Lower leg skin (tissue), 3 donors: ENCODE measurements at regions not wholly inside any gene's neighbourhood (a gene's known extent, or its start where the extent isn't known, plus 50 kb on each side); places are given as distances from the start of the nearest gene placed in this dataset.

Experiments used
- POLR2A ChIP-seq, 2 donors: fragments of 450-650 bp; IDR thresholded peaks; one replicate each; pipeline ENCODE4 v1.6.1; 2016 to 2017; ENCODE audit warnings: antibody characterized with exemption in 2 of 2, mild to moderate bottlenecking in 1 of 2, moderate library complexity in 1 of 2
- TF ChIP-seq, protein P1 (sequence below), 3 donors: fragments of 450-650 bp; IDR thresholded peaks; one replicate each; pipeline ENCODE4 v1.5.1; 2016; ENCODE audit warnings: antibody characterized with exemption in 3 of 3, mild to moderate bottlenecking in 3 of 3, moderate library complexity in 2 of 3

DNA sequence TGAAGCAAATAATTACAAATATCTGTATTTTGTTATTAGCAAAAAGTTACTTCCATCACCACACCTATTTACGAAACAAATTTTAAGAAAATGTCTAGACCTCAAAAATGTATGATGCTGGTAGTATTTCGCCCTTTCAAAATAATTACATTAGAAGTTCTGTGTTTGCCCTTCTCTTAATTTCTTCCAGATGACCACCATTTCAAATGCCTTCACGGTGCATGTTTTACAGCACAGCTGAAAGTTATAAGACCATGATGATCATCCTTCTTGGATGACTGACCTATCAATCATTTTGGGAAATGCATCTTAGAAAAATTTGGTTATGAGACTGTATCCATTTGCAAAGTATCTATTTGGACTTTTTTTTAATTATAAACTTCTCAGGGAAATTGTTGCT, 390.8 kb downstream of the SLITRK6 start:
- TF ChIP-seq, protein P1, sequence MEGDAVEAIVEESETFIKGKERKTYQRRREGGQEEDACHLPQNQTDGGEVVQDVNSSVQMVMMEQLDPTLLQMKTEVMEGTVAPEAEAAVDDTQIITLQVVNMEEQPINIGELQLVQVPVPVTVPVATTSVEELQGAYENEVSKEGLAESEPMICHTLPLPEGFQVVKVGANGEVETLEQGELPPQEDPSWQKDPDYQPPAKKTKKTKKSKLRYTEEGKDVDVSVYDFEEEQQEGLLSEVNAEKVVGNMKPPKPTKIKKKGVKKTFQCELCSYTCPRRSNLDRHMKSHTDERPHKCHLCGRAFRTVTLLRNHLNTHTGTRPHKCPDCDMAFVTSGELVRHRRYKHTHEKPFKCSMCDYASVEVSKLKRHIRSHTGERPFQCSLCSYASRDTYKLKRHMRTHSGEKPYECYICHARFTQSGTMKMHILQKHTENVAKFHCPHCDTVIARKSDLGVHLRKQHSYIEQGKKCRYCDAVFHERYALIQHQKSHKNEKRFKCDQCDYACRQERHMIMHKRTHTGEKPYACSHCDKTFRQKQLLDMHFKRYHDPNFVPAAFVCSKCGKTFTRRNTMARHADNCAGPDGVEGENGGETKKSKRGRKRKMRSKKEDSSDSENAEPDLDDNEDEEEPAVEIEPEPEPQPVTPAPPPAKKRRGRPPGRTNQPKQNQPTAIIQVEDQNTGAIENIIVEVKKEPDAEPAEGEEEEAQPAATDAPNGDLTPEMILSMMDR (IDR thresholded peaks at IDR 0.05) = no peak
- TF ChIP-seq POLR2A (IDR thresholded peaks at IDR 0.05) = no peak
